ENCODE measurements at regions not wholly inside any gene's neighbourhood (a gene's known extent, or its start where the extent isn't known, plus 50 kb on each side); places are given as distances from the start of the nearest gene placed in this dataset.
"Not testable (repeated sequence)": the region's sequence is repeated elsewhere in the genome, so short reads cannot be mapped to it uniquely, and the experiment has no call there.

DNA sequence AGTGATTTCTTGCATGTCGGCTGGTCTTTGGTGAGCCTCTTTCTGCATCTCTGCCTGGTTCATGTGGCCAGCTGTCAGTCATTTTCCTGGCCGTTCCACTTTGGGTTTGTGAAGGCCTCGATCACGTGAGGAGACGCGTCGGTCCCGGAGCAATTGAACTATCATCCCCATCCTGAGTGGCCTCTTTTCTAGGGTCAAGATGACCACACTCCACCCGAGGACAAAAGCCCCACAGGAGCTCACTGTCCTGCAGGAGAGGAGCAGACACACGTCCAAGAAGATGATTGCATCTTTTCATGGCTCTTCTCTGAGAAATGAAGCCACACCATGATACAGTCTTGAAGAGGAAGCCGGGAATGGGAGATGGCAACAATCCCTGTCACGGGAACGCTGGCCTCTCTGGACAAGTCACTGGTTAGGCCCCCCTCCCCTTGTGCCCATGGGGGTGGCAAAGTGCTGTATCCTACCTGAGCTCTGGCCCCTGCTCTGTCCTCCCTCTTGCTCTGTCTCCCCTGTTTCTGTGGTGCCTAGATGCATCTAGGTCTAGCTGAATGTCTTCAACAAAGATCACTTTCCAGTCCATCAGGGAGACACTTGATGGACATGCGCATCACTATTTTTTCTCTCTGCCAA is 291.4 kb upstream of the ZNF337 start:
- TF ChIP-seq, protein P1, sequence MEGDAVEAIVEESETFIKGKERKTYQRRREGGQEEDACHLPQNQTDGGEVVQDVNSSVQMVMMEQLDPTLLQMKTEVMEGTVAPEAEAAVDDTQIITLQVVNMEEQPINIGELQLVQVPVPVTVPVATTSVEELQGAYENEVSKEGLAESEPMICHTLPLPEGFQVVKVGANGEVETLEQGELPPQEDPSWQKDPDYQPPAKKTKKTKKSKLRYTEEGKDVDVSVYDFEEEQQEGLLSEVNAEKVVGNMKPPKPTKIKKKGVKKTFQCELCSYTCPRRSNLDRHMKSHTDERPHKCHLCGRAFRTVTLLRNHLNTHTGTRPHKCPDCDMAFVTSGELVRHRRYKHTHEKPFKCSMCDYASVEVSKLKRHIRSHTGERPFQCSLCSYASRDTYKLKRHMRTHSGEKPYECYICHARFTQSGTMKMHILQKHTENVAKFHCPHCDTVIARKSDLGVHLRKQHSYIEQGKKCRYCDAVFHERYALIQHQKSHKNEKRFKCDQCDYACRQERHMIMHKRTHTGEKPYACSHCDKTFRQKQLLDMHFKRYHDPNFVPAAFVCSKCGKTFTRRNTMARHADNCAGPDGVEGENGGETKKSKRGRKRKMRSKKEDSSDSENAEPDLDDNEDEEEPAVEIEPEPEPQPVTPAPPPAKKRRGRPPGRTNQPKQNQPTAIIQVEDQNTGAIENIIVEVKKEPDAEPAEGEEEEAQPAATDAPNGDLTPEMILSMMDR (IDR thresholded peaks at IDR 0.05; ENCODE audit: low read length): not testable (repeated sequence)
- not testable (repeated sequence) for TF ChIP-seq EZH2 (optimal IDR thresholded peaks at IDR 0.05; ENCODE audit: low read depth, low read length); EZH2phosphoT487 (IDR thresholded peaks at IDR 0.05; ENCODE audit: low read length)

All from MM.1S (cell line).